ENCODE measurements at regions not wholly inside any gene's neighbourhood (a gene's known extent, or its start where the extent isn't known, plus 50 kb on each side); places are given as distances from the start of the nearest gene placed in this dataset.
"Not testable (repeated sequence)": the region's sequence is repeated elsewhere in the genome, so short reads cannot be mapped to it uniquely, and the experiment has no call there.

DNA sequence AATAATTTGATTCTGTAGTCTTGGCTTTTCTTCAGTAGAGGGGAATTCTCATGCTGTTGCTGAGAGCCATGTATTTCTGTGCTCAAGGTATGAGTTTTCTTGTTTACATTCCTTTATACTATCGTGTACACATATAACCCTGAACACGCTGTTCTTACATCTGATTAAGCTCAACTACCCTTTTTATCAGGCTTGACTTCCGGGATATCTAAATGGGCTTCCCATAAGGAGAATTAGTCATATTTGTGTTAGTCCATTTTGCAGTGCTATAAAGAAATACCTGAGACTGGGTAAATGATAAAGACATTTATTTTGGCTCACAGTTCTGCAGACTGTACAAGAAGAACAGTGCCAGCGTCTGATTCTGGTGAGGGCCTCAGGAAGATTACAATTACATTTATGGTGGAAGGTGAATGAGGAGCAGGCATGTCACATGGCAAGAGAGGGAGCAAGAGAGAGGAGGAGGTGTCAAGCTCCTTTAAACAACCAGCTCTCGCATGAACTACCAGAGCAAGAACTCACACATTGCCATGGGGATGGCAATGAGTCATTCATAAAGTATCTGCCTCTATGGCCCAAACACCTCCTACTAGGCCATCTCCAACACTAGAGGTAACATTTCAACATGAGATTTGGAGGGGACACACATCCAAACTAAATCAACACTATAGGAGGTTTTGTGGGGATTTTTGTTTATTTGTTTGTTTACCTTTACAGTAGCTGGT is 118.2 kb downstream of the LIMS4 start:
- H3K4me2 ChIP-seq (ENCODE audit: low read length); H3K27ac ChIP-seq (ENCODE audit: low read depth, low read length, poor library complexity, severe bottlenecking); POLR2A ChIA-PET; H3K79me2 ChIP-seq (ENCODE audit: insufficient read depth, low read depth, low read length); H3K4me1 ChIP-seq (ENCODE audit: insufficient read depth, low read length, poor library complexity, severe bottlenecking); H3K9me2 ChIP-seq (ENCODE audit: insufficient read depth, low read length); H4K20me1 ChIP-seq (ENCODE audit: insufficient read depth, low read length); BruUV-seq (replicated peaks); intact Hi-C loops (cut with micrococcal nuclease; ENCODE audit: unreplicated experiment); H2AFZ ChIP-seq (ENCODE audit: low read length); DNase-seq (ENCODE audit: low spot score); H3K4me3 ChIP-seq (ENCODE audit: low read depth, low read length, poor library complexity, severe bottlenecking); H3K36me3 ChIP-seq (ENCODE audit: insufficient read depth, low read length); CTCF ChIA-PET (ENCODE audit: unreplicated experiment); H3K9me3 ChIP-seq (ENCODE audit: low read length): not testable (repeated sequence)

DNA sequence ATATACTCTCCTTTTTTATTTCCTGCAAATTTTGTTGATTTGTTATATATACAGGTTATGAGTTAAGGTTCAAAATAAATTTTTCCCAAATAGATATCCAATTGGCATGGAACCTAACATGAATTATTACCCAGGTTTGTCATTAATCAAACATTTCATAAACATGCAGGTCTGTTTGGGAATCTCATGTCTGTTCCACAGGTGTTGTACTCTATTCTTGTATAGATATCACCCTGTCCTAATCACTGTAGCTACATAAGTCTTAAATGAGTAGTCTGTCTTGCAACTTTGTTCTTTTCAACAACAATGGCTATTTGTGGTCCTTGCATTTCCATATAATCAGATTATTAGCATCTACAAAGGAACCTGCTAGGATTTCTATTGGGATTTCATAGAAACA is 121.9 kb downstream of the LIMS4 start:
- H4K20me1 ChIP-seq (ENCODE audit: insufficient read depth, low read length); H3K4me3 ChIP-seq (ENCODE audit: low read depth, low read length, poor library complexity, severe bottlenecking); H3K9me3 ChIP-seq (ENCODE audit: low read length); H3K4me1 ChIP-seq (ENCODE audit: insufficient read depth, low read length, poor library complexity, severe bottlenecking); CTCF ChIA-PET (ENCODE audit: unreplicated experiment); H3K36me3 ChIP-seq (ENCODE audit: insufficient read depth, low read length); H2AFZ ChIP-seq (ENCODE audit: low read length); intact Hi-C loops (cut with micrococcal nuclease; ENCODE audit: unreplicated experiment); H3K9me2 ChIP-seq (ENCODE audit: insufficient read depth, low read length); H3K27ac ChIP-seq (ENCODE audit: low read depth, low read length, poor library complexity, severe bottlenecking); DNase-seq (ENCODE audit: low spot score); H3K79me2 ChIP-seq (ENCODE audit: insufficient read depth, low read depth, low read length); H3K4me2 ChIP-seq (ENCODE audit: low read length); POLR2A ChIA-PET; BruUV-seq (replicated peaks): not testable (repeated sequence)

DNA sequence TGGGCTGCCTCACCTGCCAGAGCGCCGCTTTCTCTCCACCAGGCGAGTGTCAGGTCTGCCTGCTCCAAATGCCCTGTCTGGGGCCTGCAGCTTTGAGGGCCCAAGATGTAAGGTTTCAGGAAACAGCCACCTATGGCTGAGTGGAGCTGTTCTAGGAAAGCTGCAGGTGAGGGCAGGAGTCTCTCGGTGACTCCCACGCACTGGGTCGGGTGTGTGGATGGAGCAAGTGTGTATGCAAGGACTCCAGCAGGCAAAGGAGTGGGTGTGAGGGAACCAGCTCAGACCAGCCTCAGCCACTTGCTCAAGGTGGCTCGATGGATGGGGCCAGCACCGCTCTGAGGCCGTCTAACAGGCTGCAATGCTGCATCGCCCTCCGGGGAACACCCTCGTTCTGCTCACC is 123.7 kb downstream of the LIMS4 start:
- H3K4me3 ChIP-seq (ENCODE audit: low read depth, low read length, poor library complexity, severe bottlenecking); H3K9me3 ChIP-seq (ENCODE audit: low read length); H3K4me1 ChIP-seq (ENCODE audit: insufficient read depth, low read length, poor library complexity, severe bottlenecking); BruUV-seq (replicated peaks); H3K79me2 ChIP-seq (ENCODE audit: insufficient read depth, low read depth, low read length); H3K9me2 ChIP-seq (ENCODE audit: insufficient read depth, low read length); H3K27ac ChIP-seq (ENCODE audit: low read depth, low read length, poor library complexity, severe bottlenecking); H2AFZ ChIP-seq (ENCODE audit: low read length); DNase-seq (ENCODE audit: low spot score); H3K36me3 ChIP-seq (ENCODE audit: insufficient read depth, low read length); POLR2A ChIA-PET; H3K4me2 ChIP-seq (ENCODE audit: low read length); CTCF ChIA-PET (ENCODE audit: unreplicated experiment); H4K20me1 ChIP-seq (ENCODE audit: insufficient read depth, low read length); intact Hi-C loops (cut with micrococcal nuclease; ENCODE audit: unreplicated experiment): not testable (repeated sequence)

DNA sequence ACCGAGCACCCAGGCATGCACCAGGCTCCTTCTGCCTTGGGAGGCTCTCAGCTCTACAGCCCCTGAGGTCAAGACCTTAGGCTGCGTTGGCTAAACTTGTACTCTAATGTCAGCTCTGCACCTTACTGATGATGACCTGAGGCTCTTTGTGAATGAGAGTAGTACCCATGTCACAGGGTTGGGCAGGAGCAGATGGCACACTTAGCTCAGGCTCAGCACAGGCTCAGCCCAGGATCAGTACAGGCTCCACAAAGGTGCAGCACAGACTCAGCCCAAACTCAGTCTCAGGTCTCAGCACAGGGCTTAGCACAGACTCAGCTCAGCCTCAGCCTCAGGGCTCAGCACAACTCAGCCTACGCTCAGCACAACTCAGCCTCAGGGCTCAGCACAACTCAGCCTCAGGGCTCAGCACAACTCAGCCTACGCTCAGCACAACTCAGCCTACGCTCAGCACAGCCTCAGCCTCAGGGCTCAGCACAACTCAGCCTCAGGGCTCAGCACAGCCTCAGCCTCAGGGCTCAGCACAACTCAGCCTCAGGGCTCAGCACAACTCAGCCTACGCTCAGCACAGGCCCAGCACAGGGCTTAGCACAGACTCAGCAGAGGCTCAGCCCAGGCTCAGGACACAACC is 128.1 kb downstream of the LIMS4 start:
- H2AFZ ChIP-seq (ENCODE audit: low read length); H3K9me3 ChIP-seq (ENCODE audit: low read length); DNase-seq (ENCODE audit: low spot score); intact Hi-C loops (cut with micrococcal nuclease; ENCODE audit: unreplicated experiment); H3K4me1 ChIP-seq (ENCODE audit: insufficient read depth, low read length, poor library complexity, severe bottlenecking); POLR2A ChIA-PET; BruUV-seq (replicated peaks); H3K36me3 ChIP-seq (ENCODE audit: insufficient read depth, low read length); H3K27ac ChIP-seq (ENCODE audit: low read depth, low read length, poor library complexity, severe bottlenecking); H3K4me3 ChIP-seq (ENCODE audit: low read depth, low read length, poor library complexity, severe bottlenecking); H3K9me2 ChIP-seq (ENCODE audit: insufficient read depth, low read length); H3K79me2 ChIP-seq (ENCODE audit: insufficient read depth, low read depth, low read length); CTCF ChIA-PET (ENCODE audit: unreplicated experiment); H4K20me1 ChIP-seq (ENCODE audit: insufficient read depth, low read length); H3K4me2 ChIP-seq (ENCODE audit: low read length): not testable (repeated sequence)

DNA sequence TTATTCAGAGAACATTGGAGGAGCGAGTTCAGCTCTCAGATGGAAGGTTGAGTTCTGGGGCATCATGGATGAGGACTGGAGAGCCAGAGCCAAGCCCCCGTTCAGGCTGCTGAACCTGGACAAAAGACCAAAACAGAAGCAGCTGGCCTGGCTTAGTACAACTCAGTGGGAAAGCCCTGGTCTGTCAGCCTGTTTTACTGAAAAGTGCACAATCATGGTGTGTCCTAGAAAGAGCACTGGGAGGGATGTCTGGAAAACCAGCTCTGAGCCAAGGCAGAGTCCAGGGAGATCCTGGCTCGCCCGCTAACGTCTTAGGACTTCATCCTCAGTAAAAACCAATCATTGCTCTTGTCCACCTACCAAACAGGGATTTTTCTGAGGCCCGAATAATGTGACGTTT is 129.7 kb upstream of the MTLN start:
- H3K4me2 ChIP-seq (ENCODE audit: low read length); H4K20me1 ChIP-seq (ENCODE audit: insufficient read depth, low read length); H2AFZ ChIP-seq (ENCODE audit: low read length); CTCF ChIA-PET (ENCODE audit: unreplicated experiment); H3K4me1 ChIP-seq (ENCODE audit: insufficient read depth, low read length, poor library complexity, severe bottlenecking); H3K36me3 ChIP-seq (ENCODE audit: insufficient read depth, low read length); DNase-seq (ENCODE audit: low spot score); intact Hi-C loops (cut with micrococcal nuclease; ENCODE audit: unreplicated experiment); H3K79me2 ChIP-seq (ENCODE audit: insufficient read depth, low read depth, low read length); H3K9me3 ChIP-seq (ENCODE audit: low read length); H3K4me3 ChIP-seq (ENCODE audit: low read depth, low read length, poor library complexity, severe bottlenecking); H3K27ac ChIP-seq (ENCODE audit: low read depth, low read length, poor library complexity, severe bottlenecking); H3K9me2 ChIP-seq (ENCODE audit: insufficient read depth, low read length); POLR2A ChIA-PET; BruUV-seq (replicated peaks): not testable (repeated sequence)

DNA sequence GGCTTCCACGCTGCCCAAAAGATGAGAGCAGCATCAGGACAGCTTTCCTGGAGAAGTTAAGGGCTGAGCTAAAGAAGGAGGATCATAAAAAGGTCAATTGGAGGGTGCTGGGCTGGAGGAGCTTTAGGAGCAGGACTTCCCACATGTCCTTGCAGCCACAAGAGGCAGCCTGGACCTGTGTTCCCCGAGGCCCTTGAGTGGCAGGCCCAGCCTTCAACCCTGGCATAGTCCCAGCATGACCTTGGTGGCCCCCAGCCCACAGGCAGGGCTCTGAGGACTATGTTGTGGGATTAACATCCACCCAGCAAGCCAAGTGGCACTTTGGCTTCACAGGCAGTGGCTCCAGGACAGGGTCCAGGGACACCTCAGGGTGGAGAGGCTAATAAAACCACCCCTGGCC is 126.8 kb upstream of the MTLN start:
- CTCF ChIA-PET (ENCODE audit: unreplicated experiment); intact Hi-C loops (cut with micrococcal nuclease; ENCODE audit: unreplicated experiment): not testable (repeated sequence)

More for the DNA sequence above, 126.8 kb upstream of the MTLN start:
- BruUV-seq (replicated peaks); DNase-seq (ENCODE audit: low spot score); H3K27ac ChIP-seq (ENCODE audit: low read depth, low read length, poor library complexity, severe bottlenecking); H3K9me2 ChIP-seq (ENCODE audit: insufficient read depth, low read length); H4K20me1 ChIP-seq (ENCODE audit: insufficient read depth, low read length); H3K79me2 ChIP-seq (ENCODE audit: insufficient read depth, low read depth, low read length); POLR2A ChIA-PET; H2AFZ ChIP-seq (ENCODE audit: low read length); H3K36me3 ChIP-seq (ENCODE audit: insufficient read depth, low read length); H3K4me3 ChIP-seq (ENCODE audit: low read depth, low read length, poor library complexity, severe bottlenecking); H3K4me1 ChIP-seq (ENCODE audit: insufficient read depth, low read length, poor library complexity, severe bottlenecking); H3K9me3 ChIP-seq (ENCODE audit: low read length); H3K4me2 ChIP-seq (ENCODE audit: low read length): not testable (repeated sequence)

Data from OCI-LY7 (cell line).